ENCODE measurements at regions not wholly inside any gene's neighbourhood (a gene's known extent, or its start where the extent isn't known, plus 50 kb on each side); places are given as distances from the start of the nearest gene placed in this dataset.

GRCh38 chr12:114248527-114248926 lies 157.4 kb downstream of the TBX5 start:
- TF ChIP-seq CTCF (IDR thresholded peaks at IDR 0.05; ENCODE audit: low read depth, low read length) (no peak), EZH2phosphoT487 (IDR thresholded peaks at IDR 0.05; ENCODE audit: low read depth) (no peak)

Data from OCI-LY3 (cell line).